Left cardiac atrium (tissue), 4 donors: ENCODE measurements at regions not wholly inside any gene's neighbourhood (a gene's known extent, or its start where the extent isn't known, plus 50 kb on each side); places are given as distances from the start of the nearest gene placed in this dataset.

Source experiments
- ATAC-seq, 2 donors: fragments of 200-7000 bp; cut with Tn5 transposase; one replicate each; pipeline ENCODE4 v1.9.1; 2020; ENCODE audit warnings: mild to moderate bottlenecking in 2 of 2, moderate library complexity in 2 of 2
- DNase-seq: peaks from one replicate; pipeline ENCODE4 v3.0.0-alpha.2; 2020
- intact Hi-C, 2 donors: fragments of 100-400 bp; cut with DNase I; formaldehyde crosslinking; loops; one replicate each; pipeline versions ENCODE4 v1.14.1 to v1.15.1; 2022 to 2023
- donor health status: DM: no; HTN: yes; CAD: no.
- donor health status: DM: no; HTN: yes; CAD: no; lungs with severe emphysema.
- donor health status: DM: yes; HTN: yes; CAD: no.
- donor health status: Dilated cardiomyopathy.

DNA sequence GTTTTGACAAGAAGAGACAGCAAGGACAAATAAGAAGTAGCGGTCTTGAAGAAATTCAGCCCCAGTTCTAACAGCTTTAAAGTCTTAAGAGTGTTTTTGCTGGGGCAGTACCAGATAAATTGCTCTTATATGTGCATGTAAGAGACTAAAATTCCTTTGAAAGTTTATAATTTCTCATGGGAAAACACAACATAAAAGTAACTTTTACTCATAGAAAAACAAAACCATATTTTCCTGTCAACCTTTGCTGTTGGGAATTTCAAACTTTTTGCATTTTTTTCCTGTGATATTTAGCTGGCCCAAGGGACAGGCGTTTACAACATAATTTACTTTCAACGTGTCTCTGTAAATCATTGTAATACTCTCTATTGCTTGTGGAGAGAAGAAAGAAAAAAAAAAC is 767.8 kb upstream of the ZEB2 start:
- intact Hi-C loops: no loop called here
- DNase-seq (no peak), ATAC-seq (no peak)

DNA sequence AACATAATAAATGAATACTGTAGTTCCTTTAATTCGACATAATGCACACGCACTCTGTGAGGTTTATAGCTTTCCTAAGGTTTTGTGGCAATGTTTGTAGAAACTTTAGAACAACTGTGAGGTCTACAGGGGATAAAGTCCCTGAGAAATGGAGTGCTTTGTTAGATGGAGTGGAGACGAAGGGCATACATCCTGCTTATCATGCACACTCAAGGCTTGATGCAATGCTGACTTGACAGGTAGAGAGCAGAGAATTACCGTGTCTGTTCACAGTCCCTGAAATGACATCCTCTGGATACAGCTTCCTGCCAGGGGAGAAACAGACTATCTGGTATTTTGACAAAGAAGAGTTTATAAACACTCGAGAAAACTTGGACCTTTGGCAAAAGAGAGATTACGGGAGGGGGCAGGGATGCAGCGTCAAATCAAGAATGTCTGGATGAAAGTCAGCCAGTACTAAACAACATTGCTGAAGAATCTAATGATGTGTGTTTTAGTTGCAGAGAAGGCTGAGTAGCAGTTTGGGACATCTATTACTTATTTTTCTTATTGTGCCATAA is 766.9 kb upstream of the ZEB2 start:
- no peak for DNase-seq
- ATAC-seq: no peak
- intact Hi-C loops: no loop called here

DNA sequence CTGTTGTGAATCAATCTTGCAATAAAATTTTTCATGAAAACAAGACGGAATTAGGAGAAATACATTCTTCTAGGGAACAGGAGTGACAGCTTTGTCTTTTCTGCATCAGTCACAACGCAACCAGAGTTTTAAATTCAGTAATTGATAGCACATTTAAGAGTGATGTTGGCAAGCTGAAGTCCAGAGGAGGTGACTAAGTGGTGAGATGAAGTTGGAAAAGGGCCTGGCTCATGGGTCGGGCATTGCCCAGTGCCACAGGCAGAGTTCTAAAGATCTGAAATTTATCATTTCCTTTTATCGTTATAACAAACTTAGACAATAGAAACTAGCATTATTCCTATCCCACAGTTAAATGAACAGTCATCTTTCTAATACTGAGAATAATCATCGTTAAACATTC is 764.6 kb upstream of the ZEB2 start:
- intact Hi-C loops: no loop called here
- no peak for ATAC-seq
- DNase-seq: no peak

DNA sequence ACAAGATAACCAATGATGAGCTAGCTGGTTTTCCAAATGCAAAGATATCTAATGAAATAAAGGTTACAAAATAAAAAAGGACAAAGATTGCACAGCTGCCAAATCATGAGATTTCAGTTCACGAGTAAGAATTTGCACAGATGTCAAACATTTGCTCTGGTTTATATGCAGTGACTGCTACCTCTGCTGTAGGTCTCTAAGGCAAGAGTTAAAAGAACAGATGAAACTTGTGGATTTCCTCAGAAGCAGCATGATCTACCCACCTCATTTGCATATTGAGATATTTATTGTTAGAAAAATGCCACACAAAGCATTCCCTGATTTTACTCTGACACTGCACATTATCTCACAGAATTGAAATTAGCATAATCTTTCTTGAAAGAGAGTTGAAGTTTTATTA is 763.2 kb upstream of the ZEB2 start:
- DNase-seq: no peak
- intact Hi-C loops: no loop called here

DNA sequence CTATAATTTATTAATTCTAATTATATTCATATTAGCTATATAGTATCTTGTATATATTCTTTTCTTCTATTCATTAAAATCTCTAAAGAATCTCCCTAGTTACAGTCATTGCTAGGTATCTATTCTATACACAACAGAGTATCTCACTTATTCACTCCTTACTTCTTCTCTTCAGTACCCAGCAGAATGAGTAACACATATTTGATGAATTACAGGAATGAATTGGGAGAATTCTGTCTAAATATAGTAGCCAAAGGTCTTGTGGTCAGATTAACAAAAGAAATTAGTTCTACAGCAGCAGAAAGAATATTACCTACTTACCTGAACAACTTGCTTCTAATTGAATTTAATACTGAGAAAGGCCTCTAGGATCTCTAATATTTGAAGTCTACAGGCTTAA is 758.0 kb upstream of the ZEB2 start:
- ATAC-seq: no peak
- no peak for DNase-seq
- intact Hi-C loops: no loop called here

More for the DNA sequence above, 763.2 kb upstream of the ZEB2 start:
- no peak for ATAC-seq

GRCh38 chr2:145273840-145274239 is 753.9 kb upstream of the ZEB2 start:
- intact Hi-C loops: no loop called here
- DNase-seq (no peak), ATAC-seq (no peak)

- intact Hi-C loops: no loop called here
- no peak for DNase-seq
Measured at GRCh38 chr2:145268931-145269330, 749.0 kb upstream of the ZEB2 start.

DNA sequence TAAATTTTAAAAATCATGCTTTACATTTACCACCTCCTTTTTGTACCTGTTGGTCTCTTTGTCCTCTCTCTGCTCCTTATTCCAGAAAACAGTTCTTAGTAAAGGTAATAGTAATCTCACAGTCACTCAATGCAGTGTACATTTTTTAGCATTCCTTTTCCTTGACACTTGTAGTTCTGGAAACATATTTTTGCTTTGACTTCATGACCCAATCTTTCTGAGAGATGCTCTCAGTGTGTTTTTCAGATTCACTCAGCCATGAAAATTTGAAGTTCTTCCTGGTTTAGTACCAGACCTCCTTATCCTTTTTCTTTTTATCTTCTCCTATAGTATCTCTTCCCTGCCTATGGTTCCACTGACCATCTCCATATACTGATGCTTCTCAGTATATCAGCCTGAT is 747.5 kb upstream of the ZEB2 start:
- ATAC-seq (no peak), DNase-seq (no peak)
- intact Hi-C loops: no loop called here

More at GRCh38 chr2:145268931-145269330, 749.0 kb upstream of the ZEB2 start:
- no peak for ATAC-seq

DNA sequence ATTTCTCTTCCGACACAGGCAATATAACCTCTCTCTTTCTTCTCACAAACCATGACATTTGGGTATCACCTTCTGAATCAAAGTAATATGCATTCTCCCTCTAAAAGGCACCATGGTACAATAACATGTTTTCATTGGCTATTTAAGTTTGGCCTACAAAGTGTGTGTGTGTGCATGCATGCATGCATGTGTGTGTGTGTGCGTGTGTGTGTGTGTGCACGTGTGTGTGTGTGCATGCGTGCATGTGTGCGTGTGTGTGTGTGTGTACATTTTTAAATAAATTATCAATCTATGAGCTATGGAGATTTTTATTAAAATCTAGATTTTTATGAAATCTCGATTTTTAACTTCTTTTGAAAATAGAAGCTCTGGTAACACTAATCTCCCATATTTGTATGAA is 745.3 kb upstream of the ZEB2 start:
- intact Hi-C loops: no loop called here
- ATAC-seq (no peak), DNase-seq (no peak)

DNA sequence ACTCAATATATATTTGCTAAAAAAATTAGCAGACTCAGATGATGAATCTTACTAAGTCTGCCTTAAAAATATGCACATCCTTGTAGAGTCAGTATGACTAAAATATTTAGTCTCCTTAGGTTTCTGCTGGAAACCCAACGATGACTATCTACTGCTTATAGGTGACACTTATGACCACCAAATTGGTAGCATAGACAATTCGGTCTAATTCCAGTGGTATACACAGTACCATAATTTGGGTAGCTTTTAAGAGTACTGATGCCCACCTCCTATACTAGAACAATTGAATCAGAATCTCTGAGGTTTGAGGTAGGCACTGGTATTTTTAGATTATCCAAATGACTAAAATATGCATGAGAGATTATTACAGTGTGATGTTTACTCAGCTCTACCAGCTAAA is 740.8 kb upstream of the ZEB2 start:
- DNase-seq (no peak), ATAC-seq (no peak)
- intact Hi-C loops: no loop called here

GRCh38 chr2:145260081-145260480 is 740.2 kb upstream of the ZEB2 start:
- DNase-seq (no peak), ATAC-seq (no peak)
- intact Hi-C loops: no loop called here

GRCh38 chr2:145258903-145259579 is 739.1 kb upstream of the ZEB2 start:
- intact Hi-C loops: no loop called here
- DNase-seq: no peak
- no peak for ATAC-seq

- intact Hi-C loops: no loop called here
- ATAC-seq (no peak), DNase-seq (no peak)
Measured at GRCh38 chr2:145257931-145258330, 738.0 kb upstream of the ZEB2 start.

DNA sequence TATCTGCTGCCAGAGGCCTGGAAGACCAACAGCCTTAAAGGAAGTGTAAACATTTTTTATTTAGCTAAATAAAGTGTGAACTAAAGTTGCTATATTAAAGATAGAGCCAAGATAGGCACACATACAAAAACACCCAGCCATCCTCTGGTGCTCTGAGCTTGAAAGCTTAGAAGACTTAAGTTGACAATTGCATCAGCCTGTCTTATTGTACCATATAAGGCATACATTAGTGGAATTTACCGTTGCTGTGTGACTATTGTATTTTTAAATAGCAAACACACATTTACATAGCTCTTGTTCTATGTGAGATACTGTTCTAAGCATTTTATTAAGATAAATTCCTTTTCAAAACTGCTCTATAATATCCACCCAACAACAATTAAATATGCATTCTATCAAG is 736.6 kb upstream of the ZEB2 start:
- no peak for DNase-seq
- intact Hi-C loops: no loop called here
- ATAC-seq: no peak

GRCh38 chr2:145254291-145254690 is 734.4 kb upstream of the ZEB2 start:
- ATAC-seq (no peak), DNase-seq (no peak)
- intact Hi-C loops: no loop called here

DNA sequence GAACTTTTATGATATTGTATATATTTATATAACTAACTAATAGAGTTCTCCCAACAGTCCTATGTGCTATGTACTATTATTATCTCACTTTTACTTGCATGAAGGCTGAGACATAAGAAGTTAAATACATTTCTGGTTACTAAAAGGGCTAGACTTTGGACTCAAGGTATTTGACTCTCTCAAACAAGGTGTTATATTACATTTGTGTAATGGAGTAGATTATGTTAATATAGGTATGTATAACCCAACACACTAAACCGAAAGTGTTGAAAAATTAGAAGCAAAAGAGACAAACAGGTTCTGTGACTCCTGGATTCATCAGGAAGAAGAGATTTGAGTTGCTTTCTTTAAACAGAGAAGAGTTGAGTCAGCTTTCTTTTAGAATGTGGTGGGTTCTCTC is 733.6 kb upstream of the ZEB2 start:
- ATAC-seq (no peak), DNase-seq (no peak)
- intact Hi-C loops: no loop called here

DNA sequence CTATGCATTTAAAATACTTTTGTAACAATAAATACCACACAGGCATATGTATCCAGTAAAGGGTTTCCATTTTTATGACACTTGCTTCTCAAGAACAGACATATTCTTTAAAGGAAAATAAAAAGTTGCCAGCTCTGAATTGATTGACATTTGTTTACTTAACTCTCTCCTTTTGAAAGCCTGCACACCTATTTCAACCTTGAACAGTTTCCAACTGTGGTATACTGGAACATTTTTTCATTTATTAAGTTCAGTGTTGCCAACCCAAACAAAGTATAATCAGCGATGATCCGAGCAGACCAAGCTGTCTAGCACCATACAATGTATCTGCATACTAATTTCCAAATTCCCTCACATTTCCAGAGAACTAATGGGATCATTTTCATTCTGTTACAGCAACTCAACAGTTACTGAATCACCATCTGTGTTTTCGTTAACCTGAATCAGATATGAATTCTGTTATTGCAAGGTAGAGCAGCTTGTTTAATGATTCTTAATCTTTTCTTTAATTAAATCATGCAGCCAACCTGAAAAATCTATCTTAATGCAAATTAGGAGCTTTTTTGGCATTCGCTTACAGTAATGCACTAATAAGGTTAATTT is 725.5 kb upstream of the ZEB2 start:
- intact Hi-C loops: no loop called here
- DNase-seq (no peak), ATAC-seq (no peak)

DNA sequence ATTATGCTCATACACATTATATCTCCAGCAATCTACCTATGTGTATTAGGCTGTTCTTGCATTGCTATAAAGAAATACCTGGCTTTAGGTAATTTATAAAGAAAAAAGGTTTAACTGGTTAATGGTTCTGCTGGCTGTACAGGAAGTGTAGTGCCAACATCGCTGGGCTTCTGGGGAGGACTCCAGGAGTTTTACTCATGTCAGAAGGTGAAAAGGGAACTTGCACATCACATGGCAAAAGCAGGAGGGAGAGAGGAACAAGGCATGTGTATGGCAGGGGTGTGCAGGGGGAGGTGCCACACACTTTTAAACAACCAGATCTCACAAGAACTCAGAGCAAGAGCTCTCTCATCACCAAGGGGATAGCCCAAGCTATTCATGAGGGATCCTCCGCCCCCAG is 715.4 kb upstream of the ZEB2 start:
- DNase-seq: no peak
- intact Hi-C loops: no loop called here
- ATAC-seq: no peak

DNA sequence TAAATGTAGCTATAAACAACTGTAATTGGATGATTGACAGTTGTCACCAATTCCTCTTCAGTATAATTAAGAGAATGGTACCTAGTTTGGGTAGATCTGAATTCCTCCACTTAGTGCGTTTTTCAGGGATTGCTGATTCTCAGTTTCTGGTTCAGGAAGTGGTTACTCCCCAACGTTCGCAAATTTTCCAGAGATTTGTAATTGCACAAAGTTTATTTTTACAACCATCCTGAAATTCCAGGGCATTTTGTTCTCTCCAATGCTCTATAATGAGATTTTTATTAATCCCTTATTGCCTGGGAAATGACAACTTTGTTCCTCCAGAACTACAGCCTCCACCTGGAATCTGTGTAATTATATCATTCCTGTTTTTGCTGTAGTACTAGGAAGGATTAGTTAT is 710.6 kb upstream of the ZEB2 start:
- intact Hi-C loops: no loop called here
- ATAC-seq (no peak), DNase-seq (no peak)

DNA sequence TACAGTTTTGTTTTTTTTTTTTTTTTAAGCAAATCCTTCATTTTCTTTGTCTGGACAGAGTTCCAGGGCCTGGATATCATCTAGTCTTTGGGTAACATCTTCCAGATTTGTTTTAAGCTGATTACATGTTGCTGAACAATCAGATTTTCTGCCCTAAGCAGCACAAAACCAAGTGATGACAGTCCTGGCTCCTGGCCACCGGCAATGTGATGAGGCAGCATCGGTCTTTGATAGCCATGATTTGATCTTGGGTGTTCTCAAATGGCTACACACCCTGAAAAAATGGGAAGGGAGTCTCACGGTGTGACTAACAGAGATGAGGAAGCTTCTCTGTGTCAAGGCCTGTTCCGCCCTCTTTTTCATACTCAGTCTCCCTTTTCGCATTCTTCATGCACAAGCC is 708.6 kb upstream of the ZEB2 start:
- ATAC-seq (peak in 1 of 2 donors; percentile 54), DNase-seq (no peak)
- intact Hi-C loops: no loop called here

- DNase-seq (no peak), ATAC-seq (no peak)
- intact Hi-C loops: no loop called here
Measured at GRCh38 chr2:145226901-145227300, 707.0 kb upstream of the ZEB2 start.
